ENCODE measurements at regions not wholly inside any gene's neighbourhood (a gene's known extent, or its start where the extent isn't known, plus 50 kb on each side); places are given as distances from the start of the nearest gene placed in this dataset.
A peak's percentile ranks its signal among the peaks of the same experiment; 100 is the strongest.

DNA sequence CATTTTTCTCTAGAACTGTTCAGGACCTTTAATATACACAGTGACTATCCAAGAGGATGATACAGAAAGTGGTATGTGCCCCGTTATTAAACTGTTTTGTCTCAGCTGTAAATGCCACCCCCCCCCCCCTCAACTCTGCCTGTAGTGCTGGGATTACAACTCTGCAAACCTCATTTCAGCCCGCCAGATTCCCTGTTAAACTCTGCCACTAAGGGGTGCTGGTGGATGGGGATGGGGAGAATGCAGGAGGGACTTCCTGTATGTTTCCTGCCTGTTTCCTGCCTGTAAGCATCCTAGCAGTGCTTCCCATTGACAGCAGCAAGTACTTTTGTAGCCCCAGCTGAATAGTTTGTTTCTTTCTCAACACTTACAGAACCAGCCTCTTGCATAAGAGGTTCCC lies 301.7 kb upstream of the RORA start:
- no peaks in the 10 kb centered on the region for H3K9me3 ChIP-seq (replicated peaks; ENCODE audit: control insufficient read depth, insufficient read depth, low read length)
- H3K9me1 ChIP-seq (replicated peaks; ENCODE audit: control insufficient read depth, extremely low read depth, insufficient read depth, low read length), result no peaks in the 10 kb centered on the region
- no peak overlapping the region for H3K9ac ChIP-seq (replicated peaks; ENCODE audit: extremely low read depth, insufficient read depth, low read length)
- peak overlapping the region; percentile 15 for H2AFZ ChIP-seq (ENCODE audit: low read depth, low read length)
- no peak overlapping the region for H3K27ac ChIP-seq (ENCODE audit: insufficient read depth, low read depth, low read length)
- dilution Hi-C loops (cut with MboI; ENCODE audit: extremely low pct_ligation_motif_present, low sequenced_read_pairs), result no loop called here
- H3K4me1 ChIP-seq (ENCODE audit: control insufficient read depth, extremely low read depth, insufficient read depth, low read length), result peaks cover 37% of the 10 kb centered on the region
- peak; percentile 3 for DNase-seq (ENCODE audit: low read depth, low spot score)
- no peaks in the 10 kb centered on the region for H3K79me2 ChIP-seq (ENCODE audit: control insufficient read depth, insufficient read depth, low read length)
- ChIA-PET POLR2A (no interaction called here), CTCF (interaction anchor here (1.0 to 3.4 kb wide), 3 partner anchors 90 to 305 kb away, joined by 4 to 27 read pairs (median 7); no protein-coding TSS in a partner anchor)
- H4K20me1 ChIP-seq (replicated peaks; ENCODE audit: control insufficient read depth, extremely low read depth, insufficient read depth, low read length), result no peaks in the 10 kb centered on the region
- H3K27me3 ChIP-seq (ENCODE audit: control insufficient read depth in 2 of 2, insufficient read depth in 2 of 2, low read length in 2 of 2), result no peaks in the 10 kb centered on the region
- intact Hi-C loops (cut with micrococcal nuclease), result loop anchor here (1.0 to 2.0 kb wide), 2 partner anchors 90 to 305 kb away; no protein-coding TSS in a partner anchor
- no peak overlapping the region for H3K4me2 ChIP-seq (ENCODE audit: insufficient read depth, low read length)
- TF ChIP-seq JUN (IDR thresholded peaks at IDR 0.05; ENCODE audit: borderline replicate concordance, insufficient read depth, insufficient read length, low read depth), result no peak
- TF ChIP-seq, protein P1, sequence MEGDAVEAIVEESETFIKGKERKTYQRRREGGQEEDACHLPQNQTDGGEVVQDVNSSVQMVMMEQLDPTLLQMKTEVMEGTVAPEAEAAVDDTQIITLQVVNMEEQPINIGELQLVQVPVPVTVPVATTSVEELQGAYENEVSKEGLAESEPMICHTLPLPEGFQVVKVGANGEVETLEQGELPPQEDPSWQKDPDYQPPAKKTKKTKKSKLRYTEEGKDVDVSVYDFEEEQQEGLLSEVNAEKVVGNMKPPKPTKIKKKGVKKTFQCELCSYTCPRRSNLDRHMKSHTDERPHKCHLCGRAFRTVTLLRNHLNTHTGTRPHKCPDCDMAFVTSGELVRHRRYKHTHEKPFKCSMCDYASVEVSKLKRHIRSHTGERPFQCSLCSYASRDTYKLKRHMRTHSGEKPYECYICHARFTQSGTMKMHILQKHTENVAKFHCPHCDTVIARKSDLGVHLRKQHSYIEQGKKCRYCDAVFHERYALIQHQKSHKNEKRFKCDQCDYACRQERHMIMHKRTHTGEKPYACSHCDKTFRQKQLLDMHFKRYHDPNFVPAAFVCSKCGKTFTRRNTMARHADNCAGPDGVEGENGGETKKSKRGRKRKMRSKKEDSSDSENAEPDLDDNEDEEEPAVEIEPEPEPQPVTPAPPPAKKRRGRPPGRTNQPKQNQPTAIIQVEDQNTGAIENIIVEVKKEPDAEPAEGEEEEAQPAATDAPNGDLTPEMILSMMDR (IDR thresholded peaks at IDR 0.05; ENCODE audit: extremely low read depth in 1 of 2, insufficient read depth in 1 of 2, low read depth in 1 of 2, low read length in 2 of 2), result peak in 1 of 2 donors; percentile 7
- no peaks in the 10 kb centered on the region for H3K36me3 ChIP-seq (ENCODE audit: control insufficient read depth in 2 of 2, extremely low read depth in 1 of 2, insufficient read depth in 2 of 2, low read length in 2 of 2)
- peak; percentile 85 for FAIRE-seq
- BruUV-seq (replicated peaks), result no TSS peak
- H3K4me3 ChIP-seq (replicated peaks in 1 of 3; ENCODE audit: insufficient read depth in 1 of 3, low read depth in 1 of 3, low read length in 3 of 3), result no peak overlapping the region

DNA sequence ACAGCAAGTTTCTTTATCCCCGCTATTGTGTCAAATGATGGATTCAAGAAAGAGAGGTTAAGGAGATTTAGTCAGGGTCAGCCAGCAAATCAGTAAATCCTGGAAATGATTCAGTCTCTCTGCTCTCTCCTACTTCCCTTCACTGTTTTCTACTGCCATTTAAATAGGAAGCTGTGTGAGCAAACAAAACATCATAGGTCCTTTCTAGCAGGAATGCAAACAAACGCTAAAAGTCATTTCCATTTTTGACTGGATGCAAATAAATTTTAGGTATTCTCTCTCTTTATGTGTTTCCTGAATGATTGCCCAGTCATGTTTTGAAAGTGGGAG lies 299.4 kb upstream of the RORA start:
- no TSS peak for BruUV-seq (replicated peaks)

More for the DNA sequence above, 299.4 kb upstream of the RORA start:
- Histone ChIP-seq H3K4me2 (ENCODE audit: insufficient read depth, low read length) (peak overlapping the region; percentile 85), H4K20me1 (replicated peaks; ENCODE audit: control insufficient read depth, extremely low read depth, insufficient read depth, low read length) (no peaks in the 10 kb centered on the region), H3K4me3 (replicated peaks in 1 of 3; ENCODE audit: insufficient read depth in 1 of 3, low read depth in 1 of 3, low read length in 3 of 3) (no peak overlapping the region), H3K4me1 (ENCODE audit: control insufficient read depth, extremely low read depth, insufficient read depth, low read length) (peaks cover 51% of the 10 kb centered on the region), H3K9me3 (replicated peaks; ENCODE audit: control insufficient read depth, insufficient read depth, low read length) (no peaks in the 10 kb centered on the region), H3K36me3 (ENCODE audit: control insufficient read depth in 2 of 2, extremely low read depth in 1 of 2, insufficient read depth in 2 of 2, low read length in 2 of 2) (no peaks in the 10 kb centered on the region), H3K27ac (ENCODE audit: insufficient read depth, low read depth, low read length) (peak overlapping the region; percentile 33), H2AFZ (ENCODE audit: low read depth, low read length) (peak overlapping the region; percentile 25), H3K9me1 (replicated peaks; ENCODE audit: control insufficient read depth, extremely low read depth, insufficient read depth, low read length) (no peaks in the 10 kb centered on the region), H3K79me2 (ENCODE audit: control insufficient read depth, insufficient read depth, low read length) (no peaks in the 10 kb centered on the region), H3K9ac (replicated peaks; ENCODE audit: extremely low read depth, insufficient read depth, low read length) (no peak overlapping the region), H3K27me3 (ENCODE audit: control insufficient read depth in 2 of 2, insufficient read depth in 2 of 2, low read length in 2 of 2) (no peaks in the 10 kb centered on the region)
- intact Hi-C loops (cut with micrococcal nuclease) (loop anchor here (2.0 to 5.0 kb wide), 4 partner anchors 26 to 494 kb away; partner anchors contain the start of gene RORA), dilution Hi-C loops (cut with MboI; ENCODE audit: extremely low pct_ligation_motif_present, low sequenced_read_pairs) (no loop called here)
- ChIA-PET POLR2A (no interaction called here), CTCF (interaction anchor here (1.0 to 2.2 kb wide), 3 partner anchors 11 to 306 kb away, joined by 3 to 9 read pairs (median 3); no protein-coding TSS in a partner anchor)
- TF ChIP-seq POLR2AphosphoS5 (IDR thresholded peaks at IDR 0.05; ENCODE audit: insufficient read depth, low read depth, low read length) (peak; percentile 65), GATA2 (IDR thresholded peaks at IDR 0.05; ENCODE audit: insufficient read depth, insufficient read length, low read depth, low read length) (peak; percentile 83), JUN (IDR thresholded peaks at IDR 0.05; ENCODE audit: borderline replicate concordance, insufficient read depth, insufficient read length, low read depth) (peak; percentile 15), FOS (IDR thresholded peaks at IDR 0.05; ENCODE audit: borderline replicate concordance, insufficient read depth, low read length) (peak; percentile 90), MYC (IDR thresholded peaks at IDR 0.05; ENCODE audit: low read depth, low read length) (no peak), EZH2 (IDR thresholded peaks at IDR 0.05; ENCODE audit: borderline replicate concordance, low read depth, low read length, severe bottlenecking) (no peak), POLR2A (IDR thresholded peaks at IDR 0.05; ENCODE audit: low read depth, low read length) (no peak)
- TF ChIP-seq, protein P1 (IDR thresholded peaks at IDR 0.05; ENCODE audit: extremely low read depth in 1 of 2, insufficient read depth in 1 of 2, low read depth in 1 of 2, low read length in 2 of 2), result no peak
- TF ChIP-seq, protein P2, sequence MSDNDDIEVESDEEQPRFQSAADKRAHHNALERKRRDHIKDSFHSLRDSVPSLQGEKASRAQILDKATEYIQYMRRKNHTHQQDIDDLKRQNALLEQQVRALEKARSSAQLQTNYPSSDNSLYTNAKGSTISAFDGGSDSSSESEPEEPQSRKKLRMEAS (IDR thresholded peaks at IDR 0.05; ENCODE audit: insufficient read depth, insufficient read length), result no peak
- FAIRE-seq (peak; percentile 100), DNase-seq (ENCODE audit: low read depth, low spot score) (peak; percentile 87)
